ENCODE measurements at regions not wholly inside any gene's neighbourhood (a gene's known extent, or its start where the extent isn't known, plus 50 kb on each side); places are given as distances from the start of the nearest gene placed in this dataset.
"Not testable (repeated sequence)": the region's sequence is repeated elsewhere in the genome, so short reads cannot be mapped to it uniquely, and the experiment has no call there.

DNA sequence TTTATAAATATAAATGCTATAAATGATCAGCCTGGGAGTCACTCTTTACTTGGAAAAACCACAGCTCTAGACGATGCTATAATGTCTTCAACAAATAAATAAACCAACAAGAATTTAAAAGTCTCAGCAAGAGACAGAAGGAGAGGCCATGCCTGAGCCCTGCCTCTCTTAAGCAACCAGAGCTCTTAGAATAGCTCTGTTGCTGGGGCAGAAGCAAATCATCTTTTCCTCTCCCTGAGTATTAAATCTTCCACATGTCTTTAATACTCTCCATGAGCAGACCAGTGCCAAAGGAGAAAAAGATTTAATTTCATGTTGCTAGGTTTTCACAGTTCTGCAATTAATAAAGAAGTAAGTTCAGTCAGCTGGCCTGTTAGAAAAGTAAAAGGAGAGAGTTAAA lies 408.0 kb upstream of the SLC30A5 start:
- in situ Hi-C loops (cut with HindIII; ENCODE audit: low pct_ligation_motif_present, low sequenced_read_pairs): no loop called here
- DNase-seq: no peak
- TF ChIP-seq, protein P1, sequence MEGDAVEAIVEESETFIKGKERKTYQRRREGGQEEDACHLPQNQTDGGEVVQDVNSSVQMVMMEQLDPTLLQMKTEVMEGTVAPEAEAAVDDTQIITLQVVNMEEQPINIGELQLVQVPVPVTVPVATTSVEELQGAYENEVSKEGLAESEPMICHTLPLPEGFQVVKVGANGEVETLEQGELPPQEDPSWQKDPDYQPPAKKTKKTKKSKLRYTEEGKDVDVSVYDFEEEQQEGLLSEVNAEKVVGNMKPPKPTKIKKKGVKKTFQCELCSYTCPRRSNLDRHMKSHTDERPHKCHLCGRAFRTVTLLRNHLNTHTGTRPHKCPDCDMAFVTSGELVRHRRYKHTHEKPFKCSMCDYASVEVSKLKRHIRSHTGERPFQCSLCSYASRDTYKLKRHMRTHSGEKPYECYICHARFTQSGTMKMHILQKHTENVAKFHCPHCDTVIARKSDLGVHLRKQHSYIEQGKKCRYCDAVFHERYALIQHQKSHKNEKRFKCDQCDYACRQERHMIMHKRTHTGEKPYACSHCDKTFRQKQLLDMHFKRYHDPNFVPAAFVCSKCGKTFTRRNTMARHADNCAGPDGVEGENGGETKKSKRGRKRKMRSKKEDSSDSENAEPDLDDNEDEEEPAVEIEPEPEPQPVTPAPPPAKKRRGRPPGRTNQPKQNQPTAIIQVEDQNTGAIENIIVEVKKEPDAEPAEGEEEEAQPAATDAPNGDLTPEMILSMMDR (IDR thresholded peaks at IDR 0.05; ENCODE audit: low read depth, low read length, missing control alignments): no peak
- H3K4me3 ChIP-seq (ENCODE audit: low read depth, low read length): no peak overlapping the region
- no peaks in the 10 kb centered on the region for H3K27me3 ChIP-seq (replicated peaks)
- no peaks in the 10 kb centered on the region for H3K36me3 ChIP-seq (replicated peaks)
- no peak overlapping the region for H3K27ac ChIP-seq

DNA sequence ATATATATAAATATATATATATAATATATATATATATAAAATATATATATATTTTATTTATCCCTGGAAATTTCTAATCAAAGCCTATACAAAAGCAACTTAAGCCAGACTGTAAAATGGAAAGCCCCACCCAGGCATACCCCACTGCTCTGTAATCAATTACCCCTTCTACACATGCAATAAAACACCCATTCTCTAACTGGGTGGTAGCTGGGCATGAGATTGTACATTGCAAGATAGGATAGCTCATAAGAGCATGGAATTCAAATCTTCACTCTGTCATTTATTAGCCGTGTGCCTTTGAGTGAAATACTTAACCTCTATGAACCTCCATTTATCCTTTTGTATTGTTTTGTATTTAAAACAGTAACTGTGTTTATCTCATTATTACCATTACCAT lies 405.3 kb upstream of the SLC30A5 start:
- DNase-seq: no peak
- in situ Hi-C loops (cut with HindIII; ENCODE audit: low pct_ligation_motif_present, low sequenced_read_pairs): no loop called here
- Histone ChIP-seq H3K27ac (no peak overlapping the region), H3K27me3 (replicated peaks) (no peaks in the 10 kb centered on the region), H3K36me3 (replicated peaks) (no peaks in the 10 kb centered on the region), H3K4me3 (ENCODE audit: low read depth, low read length) (no peak overlapping the region)
- TF ChIP-seq, protein P1 (IDR thresholded peaks at IDR 0.05; ENCODE audit: low read depth, low read length, missing control alignments): no peak

DNA sequence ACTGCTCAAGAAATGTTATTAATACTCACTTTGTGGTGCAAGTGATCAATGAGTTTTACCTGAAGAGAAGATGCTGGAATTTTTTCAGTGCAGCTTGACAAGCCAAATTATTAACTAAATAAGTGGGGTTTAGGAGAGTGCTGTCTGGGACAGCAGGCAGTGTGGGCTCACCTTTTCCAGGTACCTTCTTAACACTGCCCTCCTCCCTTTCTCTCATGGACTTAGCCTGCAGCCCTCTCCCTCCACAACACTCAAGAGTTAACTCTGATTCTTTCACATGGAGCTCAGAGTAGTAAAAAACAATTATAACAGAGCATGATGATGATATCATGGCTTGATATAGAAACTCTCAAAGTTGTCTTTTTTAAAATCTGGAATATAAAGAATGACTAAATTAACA lies 404.8 kb upstream of the SLC30A5 start:
- Histone ChIP-seq H3K4me3 (ENCODE audit: low read depth, low read length) (no peak overlapping the region), H3K36me3 (replicated peaks) (no peaks in the 10 kb centered on the region), H3K27me3 (replicated peaks) (no peaks in the 10 kb centered on the region), H3K27ac (no peak overlapping the region)
- in situ Hi-C loops (cut with HindIII; ENCODE audit: low pct_ligation_motif_present, low sequenced_read_pairs): no loop called here
- DNase-seq: no peak
- TF ChIP-seq, protein P1 (IDR thresholded peaks at IDR 0.05; ENCODE audit: low read depth, low read length, missing control alignments): no peak

DNA sequence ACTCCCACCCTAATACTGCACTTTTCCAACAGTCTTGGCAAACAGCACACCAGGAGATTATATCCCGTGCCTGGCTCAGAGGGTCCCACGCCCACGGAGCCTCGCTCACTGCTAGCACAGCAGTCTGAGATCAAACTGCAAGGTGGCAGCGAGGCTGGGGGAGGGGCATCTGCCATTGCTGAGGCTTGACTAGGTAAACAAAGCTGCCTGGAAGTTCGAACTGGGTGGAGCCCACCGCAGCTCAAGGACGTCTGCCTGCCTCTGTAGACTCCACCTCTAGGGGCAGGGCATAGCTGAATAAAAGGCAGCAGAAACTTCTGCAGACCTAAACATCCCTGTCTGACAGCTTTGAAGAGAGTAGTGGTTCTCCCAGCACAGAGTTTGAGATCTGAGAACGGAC lies 401.9 kb upstream of the SLC30A5 start:
- in situ Hi-C loops (cut with HindIII; ENCODE audit: low pct_ligation_motif_present, low sequenced_read_pairs); H3K4me3 ChIP-seq (ENCODE audit: low read depth, low read length); H3K27me3 ChIP-seq (replicated peaks); DNase-seq; H3K27ac ChIP-seq; H3K36me3 ChIP-seq (replicated peaks): not testable (repeated sequence)

DNA sequence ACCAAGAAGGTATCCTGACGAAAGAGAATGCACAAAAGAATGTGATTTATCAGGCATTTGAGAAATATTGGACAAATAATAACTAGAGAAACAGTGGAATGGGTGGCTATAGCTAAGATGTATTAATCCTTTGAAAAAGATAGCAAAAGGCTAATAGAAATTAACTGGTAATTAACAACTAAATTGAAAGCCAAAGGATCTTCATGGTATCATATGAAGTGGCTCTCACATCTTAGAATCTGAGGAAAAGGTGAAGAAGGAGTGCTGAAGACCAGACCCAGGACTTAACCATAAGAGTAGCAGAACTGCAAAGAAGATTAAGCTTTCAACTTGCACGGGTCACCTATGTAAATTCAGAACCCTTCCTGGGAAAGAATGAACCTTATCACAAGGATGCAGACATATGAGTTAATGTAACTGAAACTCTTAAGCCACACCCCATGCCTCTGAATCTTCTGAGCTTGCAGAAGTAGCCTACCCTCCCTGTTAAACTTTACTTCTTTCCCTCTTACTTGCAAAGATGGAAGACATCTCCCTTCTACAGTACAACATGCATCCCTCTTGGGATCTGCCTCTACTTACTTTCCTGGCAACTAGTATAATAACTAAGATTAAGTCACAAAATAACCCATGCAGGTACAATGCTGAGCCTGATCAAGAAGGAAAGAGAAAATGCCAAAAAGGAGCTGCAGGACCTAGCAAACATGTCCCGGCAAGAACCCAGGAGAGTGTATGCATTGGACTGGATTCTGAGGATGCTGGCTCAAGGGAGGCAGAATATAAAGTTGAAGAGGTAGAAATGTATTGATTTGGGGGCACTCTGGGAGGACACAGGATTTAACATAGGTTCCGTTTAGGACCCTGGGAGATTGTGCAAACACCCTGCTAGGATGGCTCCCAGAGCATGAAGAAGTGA lies 395.5 kb upstream of the SLC30A5 start:
- no peak overlapping the region for H3K27ac ChIP-seq
- no peak for DNase-seq
- TF ChIP-seq, protein P1 (IDR thresholded peaks at IDR 0.05; ENCODE audit: low read depth, low read length, missing control alignments): no peak
- no peaks in the 10 kb centered on the region for H3K36me3 ChIP-seq (replicated peaks)
- in situ Hi-C loops (cut with HindIII; ENCODE audit: low pct_ligation_motif_present, low sequenced_read_pairs): no loop called here
- H3K4me3 ChIP-seq (ENCODE audit: low read depth, low read length): no peak overlapping the region
- no peaks in the 10 kb centered on the region for H3K27me3 ChIP-seq (replicated peaks)

DNA sequence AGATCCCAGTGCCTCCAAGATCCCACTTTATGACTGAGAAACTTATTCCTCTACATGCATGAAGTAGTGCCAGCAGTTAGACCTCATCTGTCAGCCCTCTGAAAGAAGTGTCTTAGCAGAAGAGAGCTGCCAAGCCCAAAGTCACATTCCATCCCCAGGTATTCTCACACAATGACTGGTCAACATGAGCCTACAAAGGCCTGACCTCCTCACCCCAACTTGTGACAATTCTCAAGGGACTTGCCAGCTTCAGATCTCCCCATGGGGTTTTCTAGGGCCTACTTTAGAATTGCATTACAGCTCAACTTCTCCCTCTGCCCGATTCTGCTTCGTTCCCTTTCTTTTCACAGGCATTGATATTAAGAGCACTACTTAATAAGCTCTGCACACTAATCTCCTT lies 393.8 kb upstream of the SLC30A5 start:
- DNase-seq: no peak
- H3K36me3 ChIP-seq (replicated peaks): no peaks in the 10 kb centered on the region
- H3K27me3 ChIP-seq (replicated peaks): no peaks in the 10 kb centered on the region
- TF ChIP-seq, protein P1 (IDR thresholded peaks at IDR 0.05; ENCODE audit: low read depth, low read length, missing control alignments): no peak
- H3K27ac ChIP-seq: no peak overlapping the region
- H3K4me3 ChIP-seq (ENCODE audit: low read depth, low read length): no peak overlapping the region
- in situ Hi-C loops (cut with HindIII; ENCODE audit: low pct_ligation_motif_present, low sequenced_read_pairs): no loop called here
